Endothelial cell of umbilical vein (primary cell): ENCODE measurements at regions not wholly inside any gene's neighbourhood (a gene's known extent, or its start where the extent isn't known, plus 50 kb on each side); places are given as distances from the start of the nearest gene placed in this dataset.
"Not testable (repeated sequence)": the region's sequence is repeated elsewhere in the genome, so short reads cannot be mapped to it uniquely, and the experiment has no call there.

Experiments used
- BruUV-seq: library from RNA; stranded (reverse); fragments of 400-500 nt; replicated peaks from 2 replicates; lab custom pipeline; 2021; lab: Mats Ljungman, UMichigan
- CTCF ChIA-PET: fragments of 300-600, 350-600 bp; sonication (Branson Sonifier 250); formaldehyde crosslinking; loops from one replicate; lab custom pipeline; 2021; ENCODE audit warnings: antibody characterized with exemption, inconsistent platforms; lab: Charles Lee
- POLR2A ChIA-PET: fragments of 300-600, 350-600 bp; sonication (Branson Sonifier 250); formaldehyde crosslinking; loops from one replicate; lab custom pipeline; 2021; ENCODE audit warnings: antibody characterized with exemption, inconsistent platforms; lab: Charles Lee
- DNase-seq: peaks from one replicate; pipeline ENCODE4 v3.0.0-alpha.2; 2011; ENCODE audit warnings: low read depth, low spot score
- FAIRE-seq: peaks from 2 replicates; lab custom pipeline; 2011; peaks lifted over from hg19 to GRCh38; lab: Jason Lieb, UNC
- H2AFZ ChIP-seq: 2 replicates; pipeline ENCODE4 v1.6.0; 2012; ENCODE audit warnings: low read depth, low read length, control low read depth, inconsistent platforms
- H3K27ac ChIP-seq: 2 replicates; pipeline ENCODE4 v1.5.1; 2011; ENCODE audit warnings: low read depth, mild to moderate bottlenecking, control low read depth, low read length, moderate library complexity; ENCODE audit not compliant: insufficient read depth
- H3K27me3 ChIP-seq, 2 experiments: 2 replicates each; pipeline versions ENCODE4 v1.6.0 to v1.6.1; 2011; ENCODE audit warnings: low read length in 2 of 2, mixed read lengths in 1 of 2; ENCODE audit not compliant: control insufficient read depth in 2 of 2, insufficient read depth in 2 of 2
- H3K36me3 ChIP-seq, 2 experiments: 2 replicates in 1 of 2; 3 replicates in 1 of 2; pipeline ENCODE4 v1.5.1; 2011; ENCODE audit warnings: low read length in 2 of 2, mild to moderate bottlenecking in 1 of 2, moderate library complexity in 1 of 2; ENCODE audit not compliant: control insufficient read depth in 2 of 2, insufficient read depth in 2 of 2; ENCODE audit errors: extremely low read depth in 1 of 2
- H3K4me1 ChIP-seq: 3 replicates; pipeline ENCODE4 v1.5.1; 2011; ENCODE audit warnings: mild to moderate bottlenecking, low read length; ENCODE audit not compliant: control insufficient read depth, insufficient read depth; ENCODE audit errors: extremely low read depth
- H3K4me2 ChIP-seq: 2 replicates; pipeline ENCODE4 v1.6.1; 2011; ENCODE audit warnings: low read length, control low read depth, mixed read lengths; ENCODE audit not compliant: insufficient read depth
- H3K4me3 ChIP-seq, 3 experiments: fragments of 200-600 bp in 1 of 3; sonication (generic), shearing (Covaris generic) in 1 of 3; replicated peaks in 1 of 3; 2 replicates each; pipeline ENCODE4 v1.5.1; 2011 to 2016; ENCODE audit warnings: control low read depth in 3 of 3, low read length in 3 of 3, mild to moderate bottlenecking in 2 of 3, inconsistent platforms in 1 of 3, low read depth in 1 of 3, moderate library complexity in 1 of 3; ENCODE audit not compliant: insufficient read depth in 1 of 3
- H3K79me2 ChIP-seq: 2 replicates; pipeline ENCODE4 v1.6.0; 2012; ENCODE audit warnings: low read length, inconsistent platforms; ENCODE audit not compliant: control insufficient read depth, insufficient read depth
- H3K9ac ChIP-seq: replicated peaks from 2 replicates; pipeline ENCODE3; 2011; ENCODE audit warnings: low read length, control low read depth; ENCODE audit not compliant: insufficient read depth; ENCODE audit errors: extremely low read depth
- H3K9me1 ChIP-seq: replicated peaks from 3 replicates; pipeline ENCODE4 v1.6.0; 2011; ENCODE audit warnings: mild to moderate bottlenecking, low read length; ENCODE audit not compliant: control insufficient read depth, insufficient read depth; ENCODE audit errors: extremely low read depth
- H3K9me3 ChIP-seq: replicated peaks from 2 replicates; pipeline ENCODE4 v1.5.1; 2012; ENCODE audit warnings: low read length, inconsistent platforms; ENCODE audit not compliant: control insufficient read depth, insufficient read depth
- H4K20me1 ChIP-seq: replicated peaks from 2 replicates; pipeline ENCODE3; 2011; ENCODE audit warnings: mild to moderate bottlenecking, low read length; ENCODE audit not compliant: control insufficient read depth, insufficient read depth; ENCODE audit errors: extremely low read depth
- dilution Hi-C: fragments of 300-500 bp; cut with MboI; formaldehyde crosslinking; loops from one replicate; pipeline ENCODE4 v1.15.0; 2019; ENCODE audit warnings: low sequenced_read_pairs; ENCODE audit not compliant: extremely low pct_ligation_motif_present
- intact Hi-C: fragments of 100-400 bp; cut with micrococcal nuclease; formaldehyde crosslinking; loops from one replicate; pipeline ENCODE4 v1.10.0; 2022

- H2AFZ ChIP-seq, H3K36me3 ChIP-seq, dilution Hi-C loops, H4K20me1 ChIP-seq, H3K4me3 ChIP-seq, H3K9ac ChIP-seq, H3K9me1 ChIP-seq, intact Hi-C loops, BruUV-seq, H3K79me2 ChIP-seq, POLR2A ChIA-PET, CTCF ChIA-PET, H3K27me3 ChIP-seq, DNase-seq, H3K4me2 ChIP-seq, H3K27ac ChIP-seq, H3K9me3 ChIP-seq, H3K4me1 ChIP-seq, FAIRE-seq: not testable (repeated sequence)
Measured at GRCh38 chr5:99478450-99478849, 549.6 kb upstream of the CHD1 start.

- H3K79me2 ChIP-seq, BruUV-seq, H3K27ac ChIP-seq, H3K36me3 ChIP-seq, dilution Hi-C loops, H3K4me2 ChIP-seq, DNase-seq, FAIRE-seq, H3K4me1 ChIP-seq, H3K9me1 ChIP-seq, H3K9ac ChIP-seq, H3K4me3 ChIP-seq, H2AFZ ChIP-seq, H3K9me3 ChIP-seq, H4K20me1 ChIP-seq, H3K27me3 ChIP-seq, CTCF ChIA-PET, POLR2A ChIA-PET, intact Hi-C loops: not testable (repeated sequence)
Measured at GRCh38 chr5:99473328-99473727, 544.5 kb upstream of the CHD1 start.

GRCh38 chr5:99471726-99472125 lies 542.9 kb upstream of the CHD1 start:
- H3K79me2 ChIP-seq, H3K4me3 ChIP-seq, DNase-seq, H3K4me1 ChIP-seq, intact Hi-C loops, CTCF ChIA-PET, POLR2A ChIA-PET, H3K9ac ChIP-seq, H3K36me3 ChIP-seq, FAIRE-seq, H3K9me3 ChIP-seq, H2AFZ ChIP-seq, dilution Hi-C loops, H3K9me1 ChIP-seq, H3K27me3 ChIP-seq, H3K4me2 ChIP-seq, H4K20me1 ChIP-seq, BruUV-seq, H3K27ac ChIP-seq: not testable (repeated sequence)

GRCh38 chr5:99471178-99471577 lies 542.4 kb upstream of the CHD1 start:
- H3K9me1 ChIP-seq, H3K9ac ChIP-seq, POLR2A ChIA-PET, H2AFZ ChIP-seq, H3K79me2 ChIP-seq, BruUV-seq, intact Hi-C loops, H4K20me1 ChIP-seq, H3K4me1 ChIP-seq, DNase-seq, FAIRE-seq, H3K4me3 ChIP-seq, H3K27me3 ChIP-seq, H3K9me3 ChIP-seq, CTCF ChIA-PET, H3K36me3 ChIP-seq, H3K27ac ChIP-seq, H3K4me2 ChIP-seq, dilution Hi-C loops: not testable (repeated sequence)
